ENCODE measurements at regions not wholly inside any gene's neighbourhood (a gene's known extent, or its start where the extent isn't known, plus 50 kb on each side); places are given as distances from the start of the nearest gene placed in this dataset.

DNA sequence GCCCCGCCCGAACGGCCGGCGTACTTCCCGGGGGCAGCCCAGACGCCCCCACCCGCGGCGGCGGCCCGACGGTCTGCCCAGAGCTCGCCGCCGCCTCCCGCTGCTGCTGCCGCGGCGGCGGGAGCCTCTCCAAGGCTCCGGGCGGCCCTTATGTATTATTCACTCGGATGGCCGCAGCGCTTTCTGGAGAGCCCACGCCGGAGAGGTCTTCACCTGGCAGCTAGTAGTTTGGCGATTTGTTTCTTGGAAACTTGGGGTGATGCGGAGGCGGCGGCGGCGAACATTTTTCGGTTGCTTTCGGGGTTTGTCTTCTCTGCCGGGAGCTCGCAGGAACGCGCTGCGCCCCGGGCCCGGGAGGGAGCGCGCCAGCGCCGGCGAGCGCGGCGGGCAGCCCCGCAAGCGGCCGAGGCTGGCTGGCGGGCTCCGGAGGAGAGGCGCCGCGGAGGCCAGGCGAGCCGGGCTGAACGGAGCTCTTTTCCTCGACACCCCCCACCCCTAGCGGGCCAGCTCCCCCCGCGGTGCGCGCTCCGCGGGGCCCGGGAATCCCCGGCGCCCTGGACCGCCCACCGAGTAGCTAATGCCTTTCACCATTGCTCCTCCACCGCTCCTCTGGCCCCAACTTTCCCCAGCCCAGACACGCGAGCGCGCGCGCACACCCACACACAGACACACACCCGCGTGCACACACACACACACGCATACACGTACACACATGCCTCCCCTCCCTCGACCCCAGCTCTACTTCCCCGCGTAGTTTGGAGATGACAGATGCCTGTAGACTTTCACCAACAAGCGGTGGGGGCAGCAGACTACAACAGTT is 113.5 kb downstream of the DHX15 start:
- no peaks in the 10 kb centered on the region for H3K9me3 ChIP-seq (ENCODE audit: control insufficient read depth, insufficient read depth, low read length)
- DNase-seq (peak in 1 of 2 donors; percentile 49), ATAC-seq (peak in 2 of 3 donors; percentile 41 to 51)
- H3K4me1 Mint-ChIP-seq, result peaks cover 37 to 39% of the 10 kb centered on the region in 2 donors
- TF ChIP-seq, protein P1, sequence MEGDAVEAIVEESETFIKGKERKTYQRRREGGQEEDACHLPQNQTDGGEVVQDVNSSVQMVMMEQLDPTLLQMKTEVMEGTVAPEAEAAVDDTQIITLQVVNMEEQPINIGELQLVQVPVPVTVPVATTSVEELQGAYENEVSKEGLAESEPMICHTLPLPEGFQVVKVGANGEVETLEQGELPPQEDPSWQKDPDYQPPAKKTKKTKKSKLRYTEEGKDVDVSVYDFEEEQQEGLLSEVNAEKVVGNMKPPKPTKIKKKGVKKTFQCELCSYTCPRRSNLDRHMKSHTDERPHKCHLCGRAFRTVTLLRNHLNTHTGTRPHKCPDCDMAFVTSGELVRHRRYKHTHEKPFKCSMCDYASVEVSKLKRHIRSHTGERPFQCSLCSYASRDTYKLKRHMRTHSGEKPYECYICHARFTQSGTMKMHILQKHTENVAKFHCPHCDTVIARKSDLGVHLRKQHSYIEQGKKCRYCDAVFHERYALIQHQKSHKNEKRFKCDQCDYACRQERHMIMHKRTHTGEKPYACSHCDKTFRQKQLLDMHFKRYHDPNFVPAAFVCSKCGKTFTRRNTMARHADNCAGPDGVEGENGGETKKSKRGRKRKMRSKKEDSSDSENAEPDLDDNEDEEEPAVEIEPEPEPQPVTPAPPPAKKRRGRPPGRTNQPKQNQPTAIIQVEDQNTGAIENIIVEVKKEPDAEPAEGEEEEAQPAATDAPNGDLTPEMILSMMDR (IDR thresholded peaks at IDR 0.05), result no peak
- peak overlapping the region; percentile 93 for H3K4me3 Mint-ChIP-seq
- WGBS (ENCODE audit: insufficient coverage), result under 1% methylated on average over 90 of the region's 90 CpGs
- no peak overlapping the region for H3K27ac ChIP-seq (ENCODE audit: low read length)
- no peak overlapping the region for H3K4me3 ChIP-seq (ENCODE audit: low read length)
- H3K36me3 Mint-ChIP-seq, result no peaks in the 10 kb centered on the region
- peaks cover 22% of the 10 kb centered on the region for H3K27me3 ChIP-seq (ENCODE audit: control insufficient read depth, insufficient read depth, low read length)
- no peaks in the 10 kb centered on the region for H3K9me3 Mint-ChIP-seq
- peaks cover 30% of the 10 kb centered on the region for H3K4me1 ChIP-seq (ENCODE audit: control insufficient read depth, insufficient read depth, low read length)
- intact Hi-C loops (cut with micrococcal nuclease), result loop anchor here (5.0 kb wide), 1 partner anchor 111 kb away; the partner anchor contains the start of gene DHX15
- H3K27me3 Mint-ChIP-seq (ENCODE audit: low read depth in 2 of 2), result peaks cover 57 to 58% of the 10 kb centered on the region in 2 donors
- no peaks in the 10 kb centered on the region for H3K36me3 ChIP-seq (ENCODE audit: control insufficient read depth, insufficient read depth, low read length)
- H3K27ac Mint-ChIP-seq, result peak overlapping the region in 1 of 2 donors; percentile 82

DNA sequence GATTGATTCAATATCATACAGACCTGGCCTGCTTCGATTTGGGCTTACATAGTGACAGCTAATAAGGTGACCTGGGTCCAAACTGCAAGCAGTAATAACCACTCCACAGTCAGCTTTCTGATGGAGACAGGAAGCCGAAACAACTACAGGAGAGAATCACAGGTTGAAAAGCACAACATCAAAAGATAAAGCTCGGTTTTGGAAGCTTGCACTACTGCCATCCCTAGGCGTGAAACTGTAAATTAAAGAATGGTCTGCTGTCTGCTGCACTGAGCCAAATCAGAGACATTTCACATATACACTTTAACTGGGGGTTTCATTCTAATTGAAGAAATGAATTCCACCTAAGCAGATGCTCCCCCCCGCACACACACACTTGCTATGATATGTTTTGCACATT is 116.3 kb downstream of the DHX15 start:
- Mint-ChIP-seq H3K9me3 (no peaks in the 10 kb centered on the region), H3K36me3 (no peaks in the 10 kb centered on the region), H3K27ac (no peak overlapping the region), H3K4me1 (peaks cover 31 to 35% of the 10 kb centered on the region in 2 donors), H3K27me3 (ENCODE audit: low read depth in 2 of 2) (peaks cover 64 to 79% of the 10 kb centered on the region in 2 donors), H3K4me3 (peak overlapping the region; percentile 13)
- H3K27me3 ChIP-seq (ENCODE audit: control insufficient read depth, insufficient read depth, low read length), result peaks cover 22% of the 10 kb centered on the region
- intact Hi-C loops (cut with micrococcal nuclease), result no loop called here
- no peaks in the 10 kb centered on the region for H3K36me3 ChIP-seq (ENCODE audit: control insufficient read depth, insufficient read depth, low read length)
- ATAC-seq, result no peak
- no peak for DNase-seq
- peaks cover 26% of the 10 kb centered on the region for H3K4me1 ChIP-seq (ENCODE audit: control insufficient read depth, insufficient read depth, low read length)
- TF ChIP-seq, protein P1 (IDR thresholded peaks at IDR 0.05), result no peak
- no peak overlapping the region for H3K4me3 ChIP-seq (ENCODE audit: low read length)
- H3K27ac ChIP-seq (ENCODE audit: low read length), result no peak overlapping the region
- 76% methylated on average over 5 of the region's 5 CpGs for WGBS (ENCODE audit: insufficient coverage)
- no peaks in the 10 kb centered on the region for H3K9me3 ChIP-seq (ENCODE audit: control insufficient read depth, insufficient read depth, low read length)

DNA sequence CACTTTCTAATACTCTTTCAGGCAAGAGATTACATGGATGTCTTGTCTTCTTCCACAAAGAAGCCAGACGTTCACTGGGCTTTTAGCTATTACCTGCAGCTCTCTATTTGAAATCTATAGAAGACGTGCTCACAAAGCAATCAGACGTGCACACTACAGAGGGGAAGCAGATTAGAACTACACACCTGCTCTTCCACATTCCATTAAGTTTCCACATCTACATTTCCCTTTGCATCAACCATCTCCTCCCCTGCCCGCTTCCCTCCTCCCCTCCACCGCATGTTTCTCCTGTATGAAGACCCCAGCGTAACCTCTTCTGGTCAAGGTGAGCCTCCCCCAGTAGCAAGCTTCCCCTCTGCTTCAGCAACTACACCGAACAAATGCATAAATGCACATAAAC is 119.8 kb downstream of the DHX15 start:
- no peak for DNase-seq
- Mint-ChIP-seq H3K4me1 (peaks cover 7 to 10% of the 10 kb centered on the region in 2 donors), H3K9me3 (no peaks in the 10 kb centered on the region), H3K27ac (no peak overlapping the region), H3K36me3 (no peaks in the 10 kb centered on the region), H3K4me3 (no peak overlapping the region), H3K27me3 (ENCODE audit: low read depth in 2 of 2) (peaks cover 54 to 75% of the 10 kb centered on the region in 2 donors)
- Histone ChIP-seq H3K4me3 (ENCODE audit: low read length) (no peak overlapping the region), H3K27me3 (ENCODE audit: control insufficient read depth, insufficient read depth, low read length) (peaks cover 10% of the 10 kb centered on the region), H3K4me1 (ENCODE audit: control insufficient read depth, insufficient read depth, low read length) (no peaks in the 10 kb centered on the region), H3K27ac (ENCODE audit: low read length) (no peak overlapping the region), H3K9me3 (ENCODE audit: control insufficient read depth, insufficient read depth, low read length) (no peaks in the 10 kb centered on the region), H3K36me3 (ENCODE audit: control insufficient read depth, insufficient read depth, low read length) (no peaks in the 10 kb centered on the region)
- TF ChIP-seq, protein P1 (IDR thresholded peaks at IDR 0.05), result no peak
- intact Hi-C loops (cut with micrococcal nuclease), result no loop called here
- WGBS (ENCODE audit: insufficient coverage), result 84% methylated on average over 7 of the region's 7 CpGs
- no peak for ATAC-seq
